GM18861 (cell line): ENCODE measurements at regions not wholly inside any gene's neighbourhood (a gene's known extent, or its start where the extent isn't known, plus 50 kb on each side); places are given as distances from the start of the nearest gene placed in this dataset.

ENCODE experiments used
- ATAC-seq: cut with Tn5 transposase; IDR thresholded peaks from one replicate; pipeline ENCODE4 v1.9.1; 2021; ENCODE audit not compliant: unreplicated experiment

DNA sequence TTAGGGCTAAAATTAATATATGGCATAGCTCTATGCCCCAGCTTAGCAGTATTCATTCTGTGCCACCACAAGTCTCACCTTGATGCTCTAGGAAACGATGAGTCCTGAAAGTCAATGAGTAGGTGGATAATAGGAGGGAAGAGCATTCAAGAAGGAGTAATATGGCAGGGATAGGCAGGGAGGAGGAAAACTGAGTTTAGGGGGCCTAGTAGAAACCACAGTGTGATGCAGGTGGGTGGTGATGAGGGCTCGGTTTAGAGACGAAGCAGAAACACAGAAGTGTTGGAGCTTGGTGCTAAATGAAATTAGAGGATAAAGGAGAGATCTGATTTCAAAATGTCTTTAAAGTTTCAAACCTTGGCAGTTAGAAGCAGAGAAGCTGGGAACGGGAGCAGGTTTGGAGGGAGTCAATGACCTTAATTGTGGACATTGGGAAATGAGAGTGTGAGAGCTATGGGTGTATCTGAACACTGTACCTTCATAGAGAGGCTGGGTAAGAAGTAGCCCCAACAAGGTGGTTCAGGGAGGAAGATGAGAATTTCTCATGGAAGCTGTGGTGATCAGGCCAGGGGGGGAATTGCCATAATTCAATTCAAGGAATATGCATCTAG, 144.7 kb upstream of the CPSF6 start:
- ATAC-seq: no peak

DNA sequence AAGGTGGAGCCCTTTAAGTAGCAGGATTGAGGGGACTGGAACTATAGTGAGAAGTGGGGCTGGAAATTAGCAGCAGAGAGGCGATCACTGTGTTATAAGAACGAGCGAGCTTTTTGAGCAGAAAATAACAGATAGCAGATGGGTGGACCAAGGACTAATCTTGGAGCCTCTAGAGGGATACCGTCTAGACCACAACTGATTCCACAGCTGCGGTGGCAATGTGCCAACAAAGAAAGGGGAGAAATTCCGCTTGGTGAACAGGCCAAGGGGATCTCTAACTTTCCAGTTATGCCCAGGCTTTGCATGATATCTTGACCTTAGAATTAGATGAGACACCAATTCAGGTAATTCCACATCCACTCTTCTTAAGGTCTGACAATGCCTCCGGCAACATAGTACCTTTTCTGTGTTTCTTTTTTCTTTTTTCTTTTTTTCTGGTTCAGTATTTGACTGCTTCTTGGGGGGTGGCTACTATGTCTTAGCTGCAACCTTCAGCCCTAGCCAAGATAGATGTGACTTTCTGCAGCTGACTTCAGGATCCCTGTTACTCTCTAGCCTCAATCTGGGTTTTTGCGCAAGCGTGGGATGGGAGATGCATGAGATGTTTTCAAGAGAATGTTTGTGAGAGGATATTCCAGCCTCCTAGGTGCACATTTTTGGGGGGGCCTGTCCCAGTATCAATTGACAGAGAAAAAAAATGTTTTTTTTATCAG, 143.4 kb upstream of the CPSF6 start:
- ATAC-seq: no peak

DNA sequence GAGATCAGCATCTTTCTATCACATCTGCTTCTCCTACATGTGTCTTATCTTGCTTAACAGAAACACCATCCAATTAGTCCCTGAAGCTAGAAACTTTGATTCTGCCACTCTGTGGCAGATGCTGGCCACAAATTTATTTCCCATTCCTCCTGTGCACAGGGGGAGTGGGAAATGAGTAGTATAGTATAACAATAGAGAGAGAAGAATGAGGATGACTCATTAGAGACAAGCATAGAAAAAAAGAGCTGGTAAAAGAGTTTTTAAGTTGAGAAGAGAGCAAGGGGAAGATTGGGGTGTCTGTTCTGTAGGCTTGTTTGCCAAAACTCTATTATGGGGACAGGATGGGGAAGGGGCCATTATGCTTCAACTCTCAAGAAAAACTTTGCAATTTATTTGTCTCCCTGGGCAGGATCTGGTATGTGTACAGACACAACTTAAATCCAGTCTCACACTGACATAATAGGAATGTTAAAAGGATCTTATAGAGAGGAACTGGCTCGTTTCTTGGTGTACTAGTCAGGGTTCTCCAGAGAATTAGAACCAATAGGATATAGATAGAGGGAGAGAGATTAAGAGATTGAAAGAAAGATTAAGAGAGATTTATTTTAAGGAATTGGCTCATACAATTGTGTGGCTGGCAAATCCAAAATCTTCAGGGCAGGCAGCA, 142.6 kb upstream of the CPSF6 start:
- no peak for ATAC-seq

DNA sequence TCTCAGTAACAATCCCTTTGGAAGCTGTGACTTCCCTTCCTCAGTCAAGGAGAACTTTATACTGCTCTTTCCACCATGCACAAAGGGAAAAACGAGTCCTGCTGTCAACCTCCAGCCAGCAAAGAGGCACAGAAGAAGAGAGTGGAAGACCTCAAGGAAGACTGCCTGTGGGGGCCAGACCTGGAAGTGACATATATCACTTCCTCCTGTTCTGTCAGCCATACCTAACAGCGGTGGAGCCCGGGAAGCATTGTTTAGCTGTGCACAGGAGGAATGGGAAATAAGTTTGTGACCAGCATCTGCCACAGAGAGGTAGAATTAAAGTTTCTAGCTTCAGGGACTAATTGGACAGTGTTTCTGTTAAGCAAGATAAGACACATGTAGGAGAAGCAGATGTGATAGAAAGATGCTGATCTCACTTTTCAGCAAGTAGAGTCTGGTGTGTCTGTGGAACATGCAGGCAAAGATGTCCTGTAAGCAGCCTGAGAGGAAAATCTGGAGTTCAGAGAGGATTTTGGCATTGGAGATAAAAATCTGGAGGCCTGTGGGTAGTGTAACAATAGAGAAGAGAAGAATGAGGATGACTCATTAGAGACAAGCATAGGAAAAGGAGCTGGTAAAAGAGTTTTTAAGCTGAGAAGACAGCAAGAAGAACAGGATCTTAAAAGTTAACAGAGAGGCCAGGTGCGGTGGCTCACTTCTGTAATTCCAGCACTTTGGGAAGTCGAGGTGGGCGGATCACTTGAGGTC, 141.6 kb upstream of the CPSF6 start:
- ATAC-seq: no peak

DNA sequence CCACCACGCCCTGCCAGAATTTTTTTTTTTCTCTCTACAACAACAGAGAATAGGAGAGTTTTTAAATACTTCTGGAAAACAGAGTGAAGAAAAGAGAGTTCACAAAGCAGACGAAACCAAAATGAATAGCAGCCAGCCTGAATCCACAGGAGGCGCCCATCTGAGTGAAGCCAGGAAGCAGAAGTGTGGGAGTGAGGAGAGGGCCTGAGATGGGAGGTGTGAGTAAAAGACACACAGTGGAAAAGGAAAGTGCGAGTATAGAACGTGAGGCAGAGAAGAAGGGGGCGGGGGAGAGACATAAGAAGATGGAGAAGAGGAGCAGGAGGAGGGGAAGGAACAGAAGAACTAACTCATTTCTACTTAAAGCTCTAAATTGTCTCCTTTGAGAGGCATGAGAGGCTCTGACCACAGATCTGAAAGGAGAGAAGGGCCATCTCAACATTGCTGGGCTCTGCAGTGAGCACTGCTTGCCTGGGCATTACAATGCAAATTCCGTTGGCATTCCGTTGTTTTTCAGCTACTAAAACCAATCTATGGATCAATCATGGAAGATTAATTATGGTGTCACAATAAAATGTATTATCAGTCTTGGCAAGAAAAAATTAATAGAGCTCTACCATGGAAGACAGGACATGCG, 140.1 kb upstream of the CPSF6 start:
- no peak for ATAC-seq

DNA sequence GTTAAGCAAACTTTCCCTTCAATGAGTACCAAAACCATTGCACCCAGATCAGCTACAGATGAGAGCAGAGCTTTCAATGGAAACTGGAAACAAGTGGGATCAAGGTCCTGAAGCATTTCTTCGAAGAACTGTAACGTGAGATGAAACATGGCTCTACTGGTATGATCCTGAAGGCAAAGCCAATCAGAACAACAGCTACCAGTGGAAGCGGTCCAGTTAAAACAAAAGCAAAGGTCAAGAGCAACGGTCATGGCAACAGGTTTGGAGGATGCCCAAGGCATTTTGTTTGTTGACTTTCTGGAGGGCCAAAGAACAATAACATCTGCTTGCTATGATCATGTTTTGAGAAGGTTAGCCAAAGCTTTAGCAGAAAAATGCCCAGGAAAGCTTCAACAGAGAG, 137.9 kb upstream of the CPSF6 start:
- no peak for ATAC-seq

GRCh38 chr12:69102856-69103255, 136.5 kb upstream of the CPSF6 start:
- no peak for ATAC-seq

GRCh38 chr12:69105101-69105962, 134.0 kb upstream of the CPSF6 start:
- ATAC-seq: no peak

GRCh38 chr12:69106482-69107118, 132.8 kb upstream of the CPSF6 start:
- no peak for ATAC-seq

GRCh38 chr12:69107541-69107940, 131.8 kb upstream of the CPSF6 start:
- no peak for ATAC-seq

GRCh38 chr12:69108037-69108436, 131.3 kb upstream of the CPSF6 start:
- ATAC-seq: no peak

DNA sequence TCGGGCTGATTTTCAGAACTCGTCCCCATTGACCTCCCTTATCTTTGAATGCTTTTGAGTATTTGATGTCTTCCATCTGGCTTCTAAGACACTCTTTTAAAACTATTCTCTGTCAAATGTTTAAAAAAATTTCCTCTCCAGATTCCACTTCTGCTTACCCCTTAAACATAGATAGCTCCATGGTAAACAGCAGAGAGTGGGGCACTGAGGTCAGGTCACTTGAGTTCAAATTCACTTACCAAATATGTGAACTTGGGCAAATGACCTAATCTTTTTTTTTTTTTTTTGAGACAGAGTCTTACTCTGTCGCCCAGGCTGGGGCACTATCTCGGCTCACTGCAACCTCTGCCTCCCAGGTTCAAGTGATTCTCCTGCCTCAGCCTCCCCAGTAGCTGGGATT, 126.8 kb upstream of the CPSF6 start:
- ATAC-seq: no peak

GRCh38 chr12:69115099-69115498, 124.3 kb upstream of the CPSF6 start:
- ATAC-seq: no peak

DNA sequence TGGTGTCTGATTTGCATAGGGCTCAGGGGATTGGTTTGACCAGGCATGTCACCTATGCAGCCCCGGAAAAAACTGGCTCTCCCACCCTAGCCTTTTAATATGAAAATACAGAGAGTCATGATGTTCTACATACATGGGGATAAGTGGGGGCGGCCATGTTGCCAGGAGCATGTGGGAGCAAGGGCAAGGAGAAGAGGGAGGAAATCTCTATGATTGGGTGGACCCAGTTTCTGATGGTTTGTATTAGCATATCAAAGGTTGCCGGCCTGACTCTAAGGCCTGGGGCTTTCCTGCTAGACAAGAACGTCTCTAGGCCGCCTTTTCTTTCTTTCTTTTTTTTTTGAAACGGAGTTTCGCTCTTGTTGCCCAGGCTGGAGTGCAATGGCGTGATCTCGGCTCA, 123.4 kb upstream of the CPSF6 start:
- ATAC-seq: no peak

DNA sequence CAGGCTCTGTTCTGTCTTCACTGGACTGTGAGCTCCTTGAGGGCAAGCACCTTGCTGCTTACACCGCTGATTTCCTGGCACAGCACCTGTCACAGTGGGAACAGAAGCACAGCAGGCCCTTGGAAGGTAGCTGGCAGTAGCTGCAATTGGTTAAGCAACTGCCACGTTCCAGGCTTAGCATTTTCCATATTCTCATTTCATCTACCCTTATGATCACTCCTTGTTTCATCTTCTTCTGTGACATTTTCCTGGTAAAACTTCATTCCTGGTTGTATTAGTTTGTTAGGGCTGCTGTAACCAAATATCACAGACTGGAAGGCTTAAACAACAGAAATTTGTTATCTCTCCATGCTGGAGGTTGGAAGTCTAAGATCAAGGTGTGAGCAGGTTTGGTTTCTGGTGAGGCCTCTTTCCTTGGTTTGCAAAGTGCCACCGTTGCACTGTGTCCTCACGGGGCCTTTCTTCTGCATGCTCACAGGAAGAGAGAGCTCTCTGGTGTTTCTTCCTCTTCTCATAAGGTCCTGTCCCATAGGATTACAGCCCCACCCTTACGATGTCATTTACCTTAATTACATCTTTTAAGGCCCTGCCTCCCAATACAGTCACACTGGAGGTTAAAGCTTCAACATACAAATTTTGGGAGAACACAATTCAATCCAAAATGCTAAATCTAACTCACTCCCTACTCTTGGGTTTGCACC, 121.7 kb upstream of the CPSF6 start:
- no peak for ATAC-seq

- ATAC-seq: no peak
Observed at GRCh38 chr12:69118516-69118915, 120.9 kb upstream of the CPSF6 start.

DNA sequence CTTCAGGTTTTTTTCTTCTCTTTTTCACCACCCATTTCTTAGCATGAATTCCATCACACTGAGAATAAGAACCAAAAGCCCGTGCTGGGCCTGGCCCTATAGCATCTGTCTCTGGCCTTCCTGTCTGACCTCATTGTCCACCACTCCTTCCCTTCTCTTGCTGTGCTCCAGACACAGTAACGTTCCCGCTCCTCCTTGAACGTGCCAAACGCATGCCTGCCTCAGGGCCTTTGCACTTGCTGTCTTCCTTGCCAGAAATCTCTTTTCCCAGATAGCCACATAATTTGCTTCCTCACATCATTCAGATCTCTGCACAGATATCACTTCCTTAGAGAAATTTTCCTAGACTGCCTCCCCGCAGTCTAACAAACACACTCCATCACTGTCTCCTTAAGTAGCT, 119.6 kb upstream of the CPSF6 start:
- no peak for ATAC-seq

DNA sequence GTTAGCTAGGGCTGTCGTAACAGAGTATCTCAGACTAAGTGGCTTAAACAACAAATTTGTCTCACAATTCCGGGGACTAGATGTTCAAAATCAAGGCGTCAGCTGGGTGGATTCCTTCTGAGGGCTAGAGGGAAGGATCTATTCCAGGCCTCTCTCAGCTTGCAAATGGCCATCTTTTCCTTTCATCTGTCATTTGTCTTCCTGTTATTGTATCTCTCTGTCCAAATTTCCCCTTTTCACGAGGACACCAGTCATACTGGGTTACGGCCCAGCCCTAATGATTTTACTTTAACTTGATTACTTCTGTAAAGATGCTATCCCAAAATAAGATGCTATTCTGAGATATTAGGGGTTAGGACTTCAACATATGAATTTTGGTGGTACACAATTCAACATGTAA, 119.0 kb upstream of the CPSF6 start:
- no peak for ATAC-seq

GRCh38 chr12:69123311-69123710, 116.1 kb upstream of the CPSF6 start:
- ATAC-seq: no peak
